Peyer's patch (tissue), 4 donors: ENCODE measurements at regions not wholly inside any gene's neighbourhood (a gene's known extent, or its start where the extent isn't known, plus 50 kb on each side); places are given as distances from the start of the nearest gene placed in this dataset.

Experiments used
- DNase-seq, 3 donors: peaks; one replicate each; pipeline ENCODE4 v3.0.0-alpha.2; 2017 to 2019
- H3K27ac ChIP-seq, 4 donors: fragments of 200-600 bp; sonication (generic); one replicate each; pipeline ENCODE4 v1.5.1; 2016 to 2019
- H3K27me3 ChIP-seq, 2 donors: fragments of 200-600 bp; sonication (generic); one replicate each; pipeline ENCODE4 v1.5.1; 2019
- H3K36me3 ChIP-seq, 3 donors: fragments of 200-600 bp; sonication (generic); one replicate each; pipeline ENCODE4 v1.5.1; 2016 to 2019
- H3K4me1 ChIP-seq, 4 donors: fragments of 200-600 bp; sonication (generic); one replicate each; pipeline ENCODE4 v1.5.1; 2016 to 2019
- H3K4me3 ChIP-seq, 4 donors: fragments of 200-600 bp; sonication (generic); 1 replicate in 3 of 4; 2 replicates in 1 of 4; pipeline ENCODE4 v1.5.1; 2016 to 2019; ENCODE audit warnings: mild to moderate bottlenecking in 1 of 4
- H3K9me3 ChIP-seq, 4 donors: fragments of 200-600 bp; sonication (generic); one replicate each; pipeline ENCODE4 v1.5.1; 2016 to 2019; ENCODE audit warnings: mild to moderate bottlenecking in 1 of 4
- CTCF ChIP-seq, 6 experiments: fragments of 450-650 bp in 4 of 6; fragments of 200-600 bp in 2 of 6; sonication (generic) in 1 of 6; IDR thresholded peaks; one replicate each; pipeline ENCODE4 v1.5.1; 2017 to 2019; ENCODE audit warnings: antibody characterized with exemption in 6 of 6, mild to moderate bottlenecking in 3 of 6, moderate library complexity in 1 of 6
- POLR2A ChIP-seq, 2 donors: fragments of 450-650 bp; IDR thresholded peaks; one replicate each; pipeline ENCODE4 v1.5.1; 2017; ENCODE audit warnings: antibody characterized with exemption in 2 of 2, mild to moderate bottlenecking in 2 of 2, moderate library complexity in 2 of 2

GRCh38 chr10:4708123-4708759 is 117.8 kb upstream of the AKR1E2 start:
- Histone ChIP-seq H3K27ac (no peak overlapping the region), H3K4me1 (no peaks in the 10 kb centered on the region), H3K36me3 (no peaks in the 10 kb centered on the region), H3K9me3 (no peaks in the 10 kb centered on the region), H3K4me3 (no peak overlapping the region), H3K27me3 (no peaks in the 10 kb centered on the region)
- TF ChIP-seq POLR2A (IDR thresholded peaks at IDR 0.05) (no peak), CTCF (IDR thresholded peaks at IDR 0.05) (no peak)
- DNase-seq, result no peak

GRCh38 chr10:4707221-4707620 is 118.8 kb upstream of the AKR1E2 start:
- no peak for DNase-seq
- no peak overlapping the region for H3K27ac ChIP-seq
- H3K4me3 ChIP-seq, result no peak overlapping the region

GRCh38 chr10:4704034-4704545 is 121.9 kb upstream of the AKR1E2 start:
- no peak overlapping the region for H3K4me3 ChIP-seq
- H3K9me3 ChIP-seq, result no peaks in the 10 kb centered on the region
- H3K27ac ChIP-seq, result no peak overlapping the region
- DNase-seq, result no peak
- no peaks in the 10 kb centered on the region for H3K27me3 ChIP-seq
- no peaks in the 10 kb centered on the region for H3K4me1 ChIP-seq
- TF ChIP-seq POLR2A (IDR thresholded peaks at IDR 0.05), result no peak
- no peak for TF ChIP-seq CTCF (IDR thresholded peaks at IDR 0.05)
- no peaks in the 10 kb centered on the region for H3K36me3 ChIP-seq

More at GRCh38 chr10:4707221-4707620, 118.8 kb upstream of the AKR1E2 start:
- Histone ChIP-seq H3K36me3 (no peaks in the 10 kb centered on the region), H3K27me3 (no peaks in the 10 kb centered on the region), H3K4me1 (no peaks in the 10 kb centered on the region), H3K9me3 (no peaks in the 10 kb centered on the region)
- TF ChIP-seq CTCF (IDR thresholded peaks at IDR 0.05), result no peak
- no peak for TF ChIP-seq POLR2A (IDR thresholded peaks at IDR 0.05)

GRCh38 chr10:4701016-4701415 is 125.0 kb upstream of the AKR1E2 start:
- Histone ChIP-seq H3K27ac (no peak overlapping the region), H3K36me3 (no peaks in the 10 kb centered on the region), H3K9me3 (no peaks in the 10 kb centered on the region), H3K27me3 (no peaks in the 10 kb centered on the region), H3K4me1 (no peaks in the 10 kb centered on the region), H3K4me3 (no peak overlapping the region)
- no peak for DNase-seq
- TF ChIP-seq CTCF (IDR thresholded peaks at IDR 0.05) (no peak), POLR2A (IDR thresholded peaks at IDR 0.05) (no peak)

- no peaks in the 10 kb centered on the region for H3K4me1 ChIP-seq
- no peaks in the 10 kb centered on the region for H3K9me3 ChIP-seq
- no peaks in the 10 kb centered on the region for H3K36me3 ChIP-seq
- DNase-seq, result no peak
- H3K4me3 ChIP-seq, result no peak overlapping the region
- no peak overlapping the region for H3K27ac ChIP-seq
- H3K27me3 ChIP-seq, result no peaks in the 10 kb centered on the region
- TF ChIP-seq POLR2A (IDR thresholded peaks at IDR 0.05) (no peak), CTCF (IDR thresholded peaks at IDR 0.05) (no peak)
These were observed 125.9 kb upstream of the AKR1E2 start for GRCh38 chr10:4699950-4700730.
